ENCODE measurements at regions not wholly inside any gene's neighbourhood (a gene's known extent, or its start where the extent isn't known, plus 50 kb on each side); places are given as distances from the start of the nearest gene placed in this dataset.

GRCh38 chr14:28661171-28661772 lies 105.3 kb upstream of the FOXG1 start:
- intact Hi-C loops (cut with DNase I; ENCODE audit: low total_unique reads) (no loop called here), in situ Hi-C loops (cut with MboI; ENCODE audit: low pct_ligation_motif_present in 1 of 4, low pct_unique_long_range_greater_than_20kb in 1 of 4, low sequenced_read_pairs in 3 of 4) (no loop called here)
- no peak overlapping the region for H3K4me3 ChIP-seq
- H3K36me3 ChIP-seq = no peaks in the 10 kb centered on the region
- no peak overlapping the region for H3K27ac ChIP-seq
- H3K4me1 ChIP-seq = no peaks in the 10 kb centered on the region
- H3K9me3 ChIP-seq = no peaks in the 10 kb centered on the region
- TF ChIP-seq POLR2A (IDR thresholded peaks at IDR 0.05) = no peak
- no peak for TF ChIP-seq POLR2AphosphoS5 (IDR thresholded peaks at IDR 0.05)
- no peak for TF ChIP-seq EP300 (IDR thresholded peaks at IDR 0.05; ENCODE audit: low read depth)
- TF ChIP-seq CTCF (IDR thresholded peaks at IDR 0.05) = no peak
- H3K27me3 ChIP-seq = no peaks in the 10 kb centered on the region
- DNase-seq = no peak
- WGBS, 2 donors (ENCODE audit: low coverage in 1 of 2) = 42 to 49% methylated on average over 5 of the region's 5 CpGs

- TF ChIP-seq POLR2A (IDR thresholded peaks at IDR 0.05) (no peak), EP300 (IDR thresholded peaks at IDR 0.05; ENCODE audit: low read depth) (no peak), POLR2AphosphoS5 (IDR thresholded peaks at IDR 0.05) (no peak), CTCF (IDR thresholded peaks at IDR 0.05) (no peak)
- Histone ChIP-seq H3K4me1 (no peaks in the 10 kb centered on the region), H3K9me3 (no peaks in the 10 kb centered on the region), H3K27me3 (no peaks in the 10 kb centered on the region), H3K36me3 (no peaks in the 10 kb centered on the region), H3K27ac (no peak overlapping the region), H3K4me3 (no peak overlapping the region)
- intact Hi-C loops (cut with DNase I; ENCODE audit: low total_unique reads) (no loop called here), in situ Hi-C loops (cut with MboI; ENCODE audit: low pct_ligation_motif_present in 1 of 4, low pct_unique_long_range_greater_than_20kb in 1 of 4, low sequenced_read_pairs in 3 of 4) (no loop called here)
- WGBS, 2 donors (ENCODE audit: low coverage in 1 of 2) = 61 to 67% methylated on average over 1 to 2 of the region's 2 CpGs
- no peak for DNase-seq
These were observed 99.6 kb upstream of the FOXG1 start for GRCh38 chr14:28666961-28667360.

DNA sequence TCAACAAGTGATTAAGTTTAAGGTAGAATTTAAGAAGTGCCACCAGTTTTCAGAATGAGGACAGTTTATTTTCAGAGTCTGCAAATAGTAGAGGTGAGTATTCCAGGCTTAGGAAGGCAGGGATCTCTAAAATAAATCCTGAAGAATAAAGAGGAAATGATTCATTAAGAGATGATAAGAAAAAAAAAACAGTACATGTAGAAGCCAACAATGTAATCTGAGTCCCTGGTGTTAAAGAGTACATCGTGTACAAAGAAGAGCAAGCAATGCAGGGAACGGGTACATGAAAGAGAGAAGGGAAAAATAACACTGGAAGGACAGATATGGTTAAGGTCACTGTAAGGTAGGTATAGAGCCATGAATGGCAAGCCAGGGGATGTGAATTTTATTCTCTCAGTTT lies 95.2 kb upstream of the FOXG1 start:
- intact Hi-C loops (cut with DNase I; ENCODE audit: low total_unique reads) = no loop called here
- H3K4me1 ChIP-seq = no peaks in the 10 kb centered on the region
- H3K36me3 ChIP-seq = no peaks in the 10 kb centered on the region
- H3K27me3 ChIP-seq = no peaks in the 10 kb centered on the region
- 53 to 75% methylated on average over 2 of the region's 2 CpGs for WGBS, 2 donors (ENCODE audit: low coverage in 1 of 2)
- no peaks in the 10 kb centered on the region for H3K9me3 ChIP-seq
- in situ Hi-C loops (cut with MboI; ENCODE audit: low pct_ligation_motif_present in 1 of 4, low pct_unique_long_range_greater_than_20kb in 1 of 4, low sequenced_read_pairs in 3 of 4) = no loop called here
- no peak for DNase-seq
- no peak for TF ChIP-seq POLR2AphosphoS5 (IDR thresholded peaks at IDR 0.05)
- TF ChIP-seq CTCF (IDR thresholded peaks at IDR 0.05) = no peak
- no peak for TF ChIP-seq EP300 (IDR thresholded peaks at IDR 0.05; ENCODE audit: low read depth)
- no peak for TF ChIP-seq POLR2A (IDR thresholded peaks at IDR 0.05)
- H3K4me3 ChIP-seq = no peak overlapping the region
- no peak overlapping the region for H3K27ac ChIP-seq

DNA sequence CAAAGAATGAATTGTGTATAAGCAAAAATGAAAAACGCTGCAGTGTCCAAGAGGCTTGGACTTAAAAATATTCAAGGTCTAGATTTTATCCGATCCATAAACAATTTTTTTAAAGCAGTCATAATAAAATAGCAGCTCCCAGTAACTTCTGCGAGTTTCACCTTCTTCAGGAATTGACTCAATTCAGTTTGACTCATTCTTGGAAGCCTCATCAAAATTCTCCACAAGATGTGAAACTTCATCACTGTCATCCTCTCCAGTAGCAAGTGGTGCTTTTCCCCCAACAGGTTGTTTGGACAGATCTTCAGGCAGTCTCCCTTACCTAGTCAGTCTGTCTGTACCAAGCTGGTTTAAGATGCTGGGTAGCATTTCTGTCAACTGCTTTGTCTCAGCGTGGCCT lies 93.5 kb upstream of the FOXG1 start:
- intact Hi-C loops (cut with DNase I; ENCODE audit: low total_unique reads) (no loop called here), in situ Hi-C loops (cut with MboI; ENCODE audit: low pct_ligation_motif_present in 1 of 4, low pct_unique_long_range_greater_than_20kb in 1 of 4, low sequenced_read_pairs in 3 of 4) (no loop called here)
- no peaks in the 10 kb centered on the region for H3K27me3 ChIP-seq
- DNase-seq = no peak
- no peaks in the 10 kb centered on the region for H3K4me1 ChIP-seq
- no peak overlapping the region for H3K4me3 ChIP-seq
- TF ChIP-seq CTCF (IDR thresholded peaks at IDR 0.05) (no peak), EP300 (IDR thresholded peaks at IDR 0.05; ENCODE audit: low read depth) (no peak), POLR2AphosphoS5 (IDR thresholded peaks at IDR 0.05) (no peak), POLR2A (IDR thresholded peaks at IDR 0.05) (no peak)
- H3K27ac ChIP-seq = no peak overlapping the region
- H3K36me3 ChIP-seq = no peaks in the 10 kb centered on the region
- WGBS, 2 donors (ENCODE audit: low coverage in 1 of 2) = 69 to 73% methylated on average over 4 of the region's 4 CpGs
- H3K9me3 ChIP-seq = no peaks in the 10 kb centered on the region
